Body of pancreas (tissue), 4 donors: ENCODE measurements at regions not wholly inside any gene's neighbourhood (a gene's known extent, or its start where the extent isn't known, plus 50 kb on each side); places are given as distances from the start of the nearest gene placed in this dataset.

Source experiments
- CTCF ChIP-seq, 7 experiments: fragments of 450-650 bp in 4 of 7; fragments of 200-600 bp in 3 of 7; sonication (generic) in 3 of 7; IDR thresholded peaks; one replicate each; pipeline ENCODE4 v1.5.1; 2016 to 2019; ENCODE audit warnings: antibody characterized with exemption in 7 of 7
- POLR2A ChIP-seq, 3 donors: fragments of 450-650 bp; IDR thresholded peaks; one replicate each; pipeline ENCODE4 v1.6.1; 2016; ENCODE audit warnings: antibody characterized with exemption in 3 of 3, mild to moderate bottlenecking in 2 of 3

DNA sequence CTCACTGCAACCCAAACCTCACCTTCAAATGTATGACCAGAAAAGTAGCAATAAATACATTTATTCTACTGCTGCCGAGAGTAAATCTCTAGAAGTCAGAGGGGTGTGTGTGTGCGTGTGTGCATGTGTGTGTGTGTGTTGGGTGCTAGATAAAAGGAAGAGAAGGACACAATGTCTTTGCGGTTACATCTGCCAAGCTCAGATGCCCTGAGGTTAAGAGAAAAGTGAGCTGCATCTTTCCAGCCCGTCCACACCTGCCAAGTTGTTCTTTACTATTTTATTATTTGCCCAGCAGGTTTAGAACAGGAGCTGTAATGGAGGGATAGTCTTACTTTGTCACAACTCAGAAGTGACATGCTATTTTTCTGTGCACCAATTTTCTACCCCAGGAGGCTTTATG lies 54.5 kb upstream of the ANKFN1 start:
- TF ChIP-seq CTCF (IDR thresholded peaks at IDR 0.05) (no peak), POLR2A (IDR thresholded peaks at IDR 0.05) (no peak)
